ENCODE measurements at regions not wholly inside any gene's neighbourhood (a gene's known extent, or its start where the extent isn't known, plus 50 kb on each side); places are given as distances from the start of the nearest gene placed in this dataset.

- 56 to 68% methylated on average over 4 of the region's 4 CpGs for WGBS, 2 donors
- intact Hi-C loops (cut with DNase I; ENCODE audit: low total_unique reads) = no loop called here
- DNase-seq (ENCODE audit: low spot score in 2 of 2) = peak in 1 of 2 donors; percentile 59
- no peak overlapping the region for H3K4me3 ChIP-seq (ENCODE audit: low read depth, poor library complexity, severe bottlenecking)
- no peak for TF ChIP-seq CTCF (IDR thresholded peaks at IDR 0.05)
- TF ChIP-seq POLR2A (IDR thresholded peaks at IDR 0.05) = no peak
These were observed 153.4 kb downstream of the ETS2 start for GRCh38 chr21:38958940-38959691.

GRCh38 chr21:38958323-38958705 is 152.6 kb downstream of the ETS2 start:
- intact Hi-C loops (cut with DNase I; ENCODE audit: low total_unique reads) = no loop called here
- TF ChIP-seq CTCF (IDR thresholded peaks at IDR 0.05) = no peak
- TF ChIP-seq POLR2A (IDR thresholded peaks at IDR 0.05) = no peak
- WGBS, 2 donors = 80 to 93% methylated on average over 3 of the region's 3 CpGs
- no peak overlapping the region for H3K4me3 ChIP-seq (ENCODE audit: low read depth, poor library complexity, severe bottlenecking)
- DNase-seq (ENCODE audit: low spot score in 2 of 2) = no peak

- TF ChIP-seq CTCF (IDR thresholded peaks at IDR 0.05) (no peak), POLR2A (IDR thresholded peaks at IDR 0.05) (no peak)
- 60 to 71% methylated on average over 6 of the region's 6 CpGs for WGBS, 2 donors
- DNase-seq (ENCODE audit: low spot score in 2 of 2) = no peak
- H3K4me3 ChIP-seq (ENCODE audit: low read depth, poor library complexity, severe bottlenecking) = no peak overlapping the region
- intact Hi-C loops (cut with DNase I; ENCODE audit: low total_unique reads) = no loop called here
These were observed 152.0 kb downstream of the ETS2 start for GRCh38 chr21:38957575-38958322.

- WGBS, 2 donors = 56 to 58% methylated on average over 10 of the region's 10 CpGs
- intact Hi-C loops (cut with DNase I; ENCODE audit: low total_unique reads) = no loop called here
- TF ChIP-seq POLR2A (IDR thresholded peaks at IDR 0.05) (no peak), CTCF (IDR thresholded peaks at IDR 0.05) (no peak)
- no peak overlapping the region for H3K4me3 ChIP-seq (ENCODE audit: low read depth, poor library complexity, severe bottlenecking)
- DNase-seq (ENCODE audit: low spot score in 2 of 2) = no peak
These were observed 151.3 kb downstream of the ETS2 start for GRCh38 chr21:38956856-38957571.

- no peak for DNase-seq (ENCODE audit: low spot score in 2 of 2)
- WGBS, 2 donors = 83 to 90% methylated on average over 5 of the region's 5 CpGs
- intact Hi-C loops (cut with DNase I; ENCODE audit: low total_unique reads) = no loop called here
- no peak overlapping the region for H3K4me3 ChIP-seq (ENCODE audit: low read depth, poor library complexity, severe bottlenecking)
- TF ChIP-seq POLR2A (IDR thresholded peaks at IDR 0.05) (no peak), CTCF (IDR thresholded peaks at IDR 0.05) (no peak)
These were observed 150.8 kb downstream of the ETS2 start for GRCh38 chr21:38956521-38956855.

Measured in lower leg skin (tissue), 4 donors.